HEK293 (cell line): ENCODE measurements at regions not wholly inside any gene's neighbourhood (a gene's known extent, or its start where the extent isn't known, plus 50 kb on each side); places are given as distances from the start of the nearest gene placed in this dataset.

Source experiments
- CTCF ChIA-PET: fragments of 350-600 bp; formaldehyde crosslinking; extraction: SDS; loops from one replicate; lab custom pipeline; 2021; ENCODE audit warnings: antibody characterized with exemption; lab: Yijun Ruan, JAX
- POLR2A ChIA-PET: fragments of 300-600 bp; formaldehyde crosslinking; extraction: SDS; loops from one replicate; lab custom pipeline; 2020; ENCODE audit warnings: antibody characterized with exemption, inconsistent platforms; lab: Yijun Ruan, JAX
- H3K27ac ChIP-seq: fragments of 200-500 bp; sonication (Bioruptor generic); 2 replicates; pipeline ENCODE4 v1.5.1; 2014; ENCODE audit warnings: low read depth, low read length, control low read depth, inconsistent platforms; ENCODE audit errors: extremely low read depth
- H3K36me3 ChIP-seq, 2 experiments: fragments of 200-500 bp in 1 of 2; sonication (Bioruptor generic) in 1 of 2; 1 replicate in 1 of 2; 2 replicates in 1 of 2; pipeline ENCODE4 v1.5.1; 2014 to 2017; ENCODE audit warnings: inconsistent platforms in 2 of 2, low read length in 2 of 2; ENCODE audit not compliant: control insufficient read depth in 2 of 2, insufficient read depth in 1 of 2
- H3K4me1 ChIP-seq: fragments of 200-500 bp; sonication (Bioruptor generic); 2 replicates; pipeline ENCODE4 v1.5.1; 2014; ENCODE audit warnings: mild to moderate bottlenecking, low read length, inconsistent platforms; ENCODE audit not compliant: control insufficient read depth, insufficient read depth
- H3K4me3 ChIP-seq: 2 replicates; pipeline ENCODE4 v1.5.1; 2011; ENCODE audit warnings: low read depth, mild to moderate bottlenecking, control low read depth, low read length, moderate library complexity
- H3K9me3 ChIP-seq: fragments of 200-500 bp; sonication (Bioruptor generic); 2 replicates; pipeline ENCODE4 v1.5.1; 2014; ENCODE audit warnings: low read depth, low read length, inconsistent platforms; ENCODE audit not compliant: control insufficient read depth, insufficient read depth
- MEIS1 ChIP-seq: sonication (generic); formaldehyde crosslinking; IDR thresholded peaks from 2 replicates; pipeline ENCODE4 v1.8.1; 2022; ENCODE audit warnings: missing genetic modification reagents, mild to moderate bottlenecking, borderline replicate concordance
- PRDM1 ChIP-seq: fragments of 450-650 bp; formaldehyde crosslinking; IDR thresholded peaks from 2 replicates; pipeline ENCODE4; 2016; ENCODE audit warnings: missing biosample characterization, missing genetic modification characterization
- SP3 ChIP-seq: fragments of 450-650 bp; formaldehyde crosslinking; IDR thresholded peaks from 2 replicates; pipeline ENCODE4 v1.5.1; 2016; ENCODE audit warnings: missing biosample characterization, missing genetic modification characterization
- ZBTB48 ChIP-seq: fragments of 450-650 bp; formaldehyde crosslinking; IDR thresholded peaks from 2 replicates; pipeline ENCODE4 v1.5.1; 2016; ENCODE audit warnings: missing biosample characterization, missing genetic modification characterization
- ZBTB7A ChIP-seq: fragments of 450-650 bp; formaldehyde crosslinking; IDR thresholded peaks from 2 replicates; pipeline ENCODE4 v1.5.1; 2016; ENCODE audit warnings: low read depth, missing biosample characterization, missing genetic modification characterization
- ZNF169 ChIP-seq: fragments of 450-650 bp; formaldehyde crosslinking; IDR thresholded peaks from 2 replicates; pipeline ENCODE4 v1.5.1; 2016; ENCODE audit warnings: missing biosample characterization, missing genetic modification characterization
- ZNF214 ChIP-seq: fragments of 450-650 bp; formaldehyde crosslinking; IDR thresholded peaks from 2 replicates; pipeline ENCODE4 v1.5.1; 2017; ENCODE audit warnings: missing biosample characterization, mild to moderate bottlenecking, missing genetic modification characterization, borderline replicate concordance
- ZNF221 ChIP-seq: fragments of 450-650 bp; formaldehyde crosslinking; IDR thresholded peaks from 2 replicates; pipeline ENCODE4 v1.5.1; 2017; ENCODE audit warnings: missing biosample characterization, missing genetic modification characterization, borderline replicate concordance
- ZNF274 ChIP-seq, 2 experiments: fragments of 200-500 bp in 1 of 2; fragments of 450-650 bp in 1 of 2; sonication (Bioruptor generic) in 1 of 2; formaldehyde crosslinking in 1 of 2; IDR thresholded peaks; 2 replicates each; pipeline versions ENCODE4 v1.5.1 to v1.6.1; 2014 to 2016; ENCODE audit warnings: borderline replicate concordance in 1 of 2, inconsistent platforms in 1 of 2, low read length in 1 of 2, missing biosample characterization in 1 of 2, missing genetic modification characterization in 1 of 2
- ZNF311 ChIP-seq: fragments of 450-650 bp; formaldehyde crosslinking; IDR thresholded peaks from 2 replicates; pipeline ENCODE4 v1.5.1; 2017; ENCODE audit warnings: missing biosample characterization, missing genetic modification characterization, borderline replicate concordance
- ZNF350 ChIP-seq: fragments of 450-650 bp; formaldehyde crosslinking; IDR thresholded peaks from 2 replicates; pipeline ENCODE4 v1.5.0; 2017; ENCODE audit warnings: missing biosample characterization, mild to moderate bottlenecking, missing genetic modification characterization
- ZNF548 ChIP-seq: fragments of 450-650 bp; formaldehyde crosslinking; IDR thresholded peaks from 2 replicates; pipeline ENCODE4 v1.5.1; 2016; ENCODE audit warnings: missing biosample characterization, missing genetic modification characterization
- ZNF623 ChIP-seq: fragments of 450-650 bp; formaldehyde crosslinking; IDR thresholded peaks from 2 replicates; pipeline ENCODE4 v1.5.1; 2016; ENCODE audit warnings: missing biosample characterization, missing genetic modification characterization
- ZNF747 ChIP-seq: fragments of 450-650 bp; formaldehyde crosslinking; IDR thresholded peaks from 2 replicates; pipeline ENCODE4 v1.5.1; 2016; ENCODE audit warnings: missing biosample characterization, missing genetic modification characterization
- ZSCAN30 ChIP-seq: fragments of 450-650 bp; IDR thresholded peaks from 2 replicates; pipeline ENCODE4 v1.5.1; 2018; ENCODE audit warnings: missing biosample characterization, mild to moderate bottlenecking, missing genetic modification characterization, moderate library complexity
- TF ChIP-seq, protein P1 (sequence below): sonication (generic); formaldehyde crosslinking; IDR thresholded peaks from 2 replicates; pipeline ENCODE4 v1.8.1; 2022; ENCODE audit warnings: mild to moderate bottlenecking, moderate library complexity, missing genetic modification reagents
- TF ChIP-seq, protein P2 (sequence below): fragments of 450-650 bp; formaldehyde crosslinking; IDR thresholded peaks from 2 replicates; pipeline ENCODE4 v1.5.1; 2016; ENCODE audit warnings: missing biosample characterization, missing genetic modification characterization
- TF ChIP-seq, protein P3 (sequence below): fragments of 450-650 bp; formaldehyde crosslinking; IDR thresholded peaks from 2 replicates; pipeline ENCODE4 v1.5.1; 2017; ENCODE audit warnings: missing biosample characterization, missing genetic modification characterization
- TF ChIP-seq, protein P4 (sequence below): fragments of 450-650 bp; formaldehyde crosslinking; IDR thresholded peaks from 2 replicates; pipeline ENCODE4 v1.5.1; 2016; ENCODE audit warnings: missing biosample characterization, missing genetic modification characterization

DNA sequence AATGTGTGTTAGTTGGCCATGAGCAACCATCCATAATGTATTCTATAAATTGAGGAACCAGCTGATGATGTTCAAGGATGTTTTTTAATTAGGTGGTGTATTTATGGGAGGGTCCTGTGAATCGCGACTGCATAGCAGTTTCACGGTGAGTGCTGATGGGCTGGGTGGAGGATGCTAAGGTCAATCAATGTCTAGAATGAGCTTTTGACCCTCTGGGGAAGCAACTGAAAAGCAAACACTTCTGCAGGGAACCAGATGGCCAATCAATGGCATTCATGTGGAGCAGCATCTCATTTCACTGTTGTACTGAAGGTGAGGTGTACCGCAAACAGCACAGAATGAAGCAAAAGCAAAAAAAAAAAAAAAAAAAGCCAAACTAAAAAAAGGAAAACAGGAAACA lies 676.1 kb upstream of the TMEM132C start:
- TF ChIP-seq ZNF350 (tag by site-specific recombination) (no peak), SP3 (no peak), ZNF311 (no peak), ZNF169 (tag by site-specific recombination) (no peak), ZNF548 (tag by site-specific recombination) (no peak), ZSCAN30 (no peak), ZNF221 (no peak), ZBTB48 (tag by site-specific recombination) (no peak), ZNF274 (IDR thresholded peaks at IDR 0.05; ENCODE audit: low read length) (no peak), ZNF274 (tag by site-specific recombination; IDR thresholded peaks at IDR 0.05; ENCODE audit: borderline replicate concordance) (no peak), ZNF747 (tag by site-specific recombination) (no peak), ZNF214 (tag by site-specific recombination) (no peak), PRDM1 (tag by site-specific recombination) (no peak), ZNF623 (tag by site-specific recombination) (no peak), MEIS1 (CRISPR knock-in tag) (no peak), ZBTB7A (no peak)
- TF ChIP-seq, protein P1, sequence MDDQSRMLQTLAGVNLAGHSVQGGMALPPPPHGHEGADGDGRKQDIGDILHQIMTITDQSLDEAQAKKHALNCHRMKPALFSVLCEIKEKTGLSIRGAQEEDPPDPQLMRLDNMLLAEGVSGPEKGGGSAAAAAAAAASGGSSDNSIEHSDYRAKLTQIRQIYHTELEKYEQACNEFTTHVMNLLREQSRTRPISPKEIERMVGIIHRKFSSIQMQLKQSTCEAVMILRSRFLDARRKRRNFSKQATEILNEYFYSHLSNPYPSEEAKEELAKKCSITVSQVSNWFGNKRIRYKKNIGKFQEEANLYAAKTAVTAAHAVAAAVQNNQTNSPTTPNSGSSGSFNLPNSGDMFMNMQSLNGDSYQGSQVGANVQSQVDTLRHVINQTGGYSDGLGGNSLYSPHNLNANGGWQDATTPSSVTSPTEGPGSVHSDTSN (CRISPR knock-in tag) = no peak
- TF ChIP-seq, protein P2, sequence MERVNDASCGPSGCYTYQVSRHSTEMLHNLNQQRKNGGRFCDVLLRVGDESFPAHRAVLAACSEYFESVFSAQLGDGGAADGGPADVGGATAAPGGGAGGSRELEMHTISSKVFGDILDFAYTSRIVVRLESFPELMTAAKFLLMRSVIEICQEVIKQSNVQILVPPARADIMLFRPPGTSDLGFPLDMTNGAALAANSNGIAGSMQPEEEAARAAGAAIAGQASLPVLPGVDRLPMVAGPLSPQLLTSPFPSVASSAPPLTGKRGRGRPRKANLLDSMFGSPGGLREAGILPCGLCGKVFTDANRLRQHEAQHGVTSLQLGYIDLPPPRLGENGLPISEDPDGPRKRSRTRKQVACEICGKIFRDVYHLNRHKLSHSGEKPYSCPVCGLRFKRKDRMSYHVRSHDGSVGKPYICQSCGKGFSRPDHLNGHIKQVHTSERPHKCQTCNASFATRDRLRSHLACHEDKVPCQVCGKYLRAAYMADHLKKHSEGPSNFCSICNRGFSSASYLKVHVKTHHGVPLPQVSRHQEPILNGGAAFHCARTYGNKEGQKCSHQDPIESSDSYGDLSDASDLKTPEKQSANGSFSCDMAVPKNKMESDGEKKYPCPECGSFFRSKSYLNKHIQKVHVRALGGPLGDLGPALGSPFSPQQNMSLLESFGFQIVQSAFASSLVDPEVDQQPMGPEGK (tag by site-specific recombination) = no peak
- TF ChIP-seq, protein P3, sequence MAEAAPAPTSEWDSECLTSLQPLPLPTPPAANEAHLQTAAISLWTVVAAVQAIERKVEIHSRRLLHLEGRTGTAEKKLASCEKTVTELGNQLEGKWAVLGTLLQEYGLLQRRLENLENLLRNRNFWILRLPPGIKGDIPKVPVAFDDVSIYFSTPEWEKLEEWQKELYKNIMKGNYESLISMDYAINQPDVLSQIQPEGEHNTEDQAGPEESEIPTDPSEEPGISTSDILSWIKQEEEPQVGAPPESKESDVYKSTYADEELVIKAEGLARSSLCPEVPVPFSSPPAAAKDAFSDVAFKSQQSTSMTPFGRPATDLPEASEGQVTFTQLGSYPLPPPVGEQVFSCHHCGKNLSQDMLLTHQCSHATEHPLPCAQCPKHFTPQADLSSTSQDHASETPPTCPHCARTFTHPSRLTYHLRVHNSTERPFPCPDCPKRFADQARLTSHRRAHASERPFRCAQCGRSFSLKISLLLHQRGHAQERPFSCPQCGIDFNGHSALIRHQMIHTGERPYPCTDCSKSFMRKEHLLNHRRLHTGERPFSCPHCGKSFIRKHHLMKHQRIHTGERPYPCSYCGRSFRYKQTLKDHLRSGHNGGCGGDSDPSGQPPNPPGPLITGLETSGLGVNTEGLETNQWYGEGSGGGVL (tag by site-specific recombination) = no peak
- TF ChIP-seq, protein P4, sequence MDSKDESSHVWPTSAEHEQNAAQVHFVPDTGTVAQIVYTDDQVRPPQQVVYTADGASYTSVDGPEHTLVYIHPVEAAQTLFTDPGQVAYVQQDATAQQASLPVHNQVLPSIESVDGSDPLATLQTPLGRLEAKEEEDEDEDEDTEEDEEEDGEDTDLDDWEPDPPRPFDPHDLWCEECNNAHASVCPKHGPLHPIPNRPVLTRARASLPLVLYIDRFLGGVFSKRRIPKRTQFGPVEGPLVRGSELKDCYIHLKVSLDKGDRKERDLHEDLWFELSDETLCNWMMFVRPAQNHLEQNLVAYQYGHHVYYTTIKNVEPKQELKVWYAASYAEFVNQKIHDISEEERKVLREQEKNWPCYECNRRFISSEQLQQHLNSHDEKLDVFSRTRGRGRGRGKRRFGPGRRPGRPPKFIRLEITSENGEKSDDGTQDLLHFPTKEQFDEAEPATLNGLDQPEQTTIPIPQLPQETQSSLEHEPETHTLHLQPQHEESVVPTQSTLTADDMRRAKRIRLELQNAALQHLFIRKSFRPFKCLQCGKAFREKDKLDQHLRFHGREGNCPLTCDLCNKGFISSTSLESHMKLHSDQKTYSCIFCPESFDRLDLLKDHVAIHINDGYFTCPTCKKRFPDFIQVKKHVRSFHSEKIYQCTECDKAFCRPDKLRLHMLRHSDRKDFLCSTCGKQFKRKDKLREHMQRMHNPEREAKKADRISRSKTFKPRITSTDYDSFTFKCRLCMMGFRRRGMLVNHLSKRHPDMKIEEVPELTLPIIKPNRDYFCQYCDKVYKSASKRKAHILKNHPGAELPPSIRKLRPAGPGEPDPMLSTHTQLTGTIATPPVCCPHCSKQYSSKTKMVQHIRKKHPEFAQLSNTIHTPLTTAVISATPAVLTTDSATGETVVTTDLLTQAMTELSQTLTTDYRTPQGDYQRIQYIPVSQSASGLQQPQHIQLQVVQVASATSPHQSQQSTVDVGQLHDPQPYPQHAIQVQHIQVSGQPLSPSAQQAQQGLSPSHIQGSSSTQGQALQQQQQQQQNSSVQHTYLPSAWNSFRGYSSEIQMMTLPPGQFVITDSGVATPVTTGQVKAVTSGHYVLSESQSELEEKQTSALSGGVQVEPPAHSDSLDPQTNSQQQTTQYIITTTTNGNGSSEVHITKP (tag by site-specific recombination) = no peak
- H3K36me3 ChIP-seq = no peaks in the 10 kb centered on the region
- no peak overlapping the region for H3K27ac ChIP-seq
- H3K9me3 ChIP-seq = no peaks in the 10 kb centered on the region
- H3K4me1 ChIP-seq = no peaks in the 10 kb centered on the region
- ChIA-PET POLR2A (no interaction called here), CTCF (no interaction called here)
- H3K4me3 ChIP-seq = no peak overlapping the region
